Stimulated activated CD4-positive, alpha-beta T cell treated with anti-CD3 and anti-CD28 coated beads, Interleukin-4, amount 100 ng/mL, for 48 hours (primary cell): ENCODE measurements at regions not wholly inside any gene's neighbourhood (a gene's known extent, or its start where the extent isn't known, plus 50 kb on each side); places are given as distances from the start of the nearest gene placed in this dataset.

Experiments
- DNase-seq, 2 donors: peaks; one replicate each; pipeline ENCODE4 v3.0.0-alpha.2; 2020; ENCODE audit warnings: low read depth in 2 of 2

DNA sequence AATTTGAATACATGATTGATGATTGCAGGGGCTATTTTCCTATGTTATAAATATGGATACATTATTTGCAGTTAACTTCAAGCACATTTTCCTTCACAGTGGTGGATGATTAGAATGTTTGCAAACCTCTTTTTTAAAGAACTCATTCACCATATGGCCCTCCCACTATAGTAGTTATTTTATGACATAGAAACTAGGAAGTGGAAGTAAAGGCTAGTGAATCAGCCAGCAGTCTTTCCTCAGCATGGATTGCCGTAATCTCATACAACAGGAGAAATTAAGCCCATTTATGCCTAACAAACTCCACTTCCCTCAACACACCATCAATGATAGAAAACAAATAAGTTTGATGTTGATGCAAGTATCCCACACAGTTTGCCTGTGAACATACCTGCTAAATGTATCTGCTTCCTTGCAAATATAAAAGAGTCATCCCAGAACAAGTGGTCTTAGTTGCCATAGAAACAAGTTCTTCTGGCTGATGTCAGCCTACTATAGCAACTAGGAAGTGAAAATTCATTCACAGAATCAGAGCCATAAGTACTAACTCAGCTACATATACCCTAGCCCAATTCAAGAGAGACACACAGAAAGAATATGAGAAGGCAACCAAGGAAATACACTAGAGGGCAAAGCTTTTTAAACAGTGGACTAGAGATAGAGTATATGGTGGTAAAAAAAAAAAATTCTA, 100.9 kb upstream of the RADX start:
- no peak for DNase-seq
